HEK293 (cell line): ENCODE measurements at regions not wholly inside any gene's neighbourhood (a gene's known extent, or its start where the extent isn't known, plus 50 kb on each side); places are given as distances from the start of the nearest gene placed in this dataset.

Source experiments
- CTCF ChIA-PET: fragments of 350-600 bp; formaldehyde crosslinking; extraction: SDS; loops from one replicate; lab custom pipeline; 2021; ENCODE audit warnings: antibody characterized with exemption; lab: Yijun Ruan, JAX
- POLR2A ChIA-PET: fragments of 300-600 bp; formaldehyde crosslinking; extraction: SDS; loops from one replicate; lab custom pipeline; 2020; ENCODE audit warnings: antibody characterized with exemption, inconsistent platforms; lab: Yijun Ruan, JAX
- H3K27ac ChIP-seq: fragments of 200-500 bp; sonication (Bioruptor generic); 2 replicates; pipeline ENCODE4 v1.5.1; 2014; ENCODE audit warnings: low read depth, low read length, control low read depth, inconsistent platforms; ENCODE audit errors: extremely low read depth
- H3K36me3 ChIP-seq, 2 experiments: fragments of 200-500 bp in 1 of 2; sonication (Bioruptor generic) in 1 of 2; 1 replicate in 1 of 2; 2 replicates in 1 of 2; pipeline ENCODE4 v1.5.1; 2014 to 2017; ENCODE audit warnings: inconsistent platforms in 2 of 2, low read length in 2 of 2; ENCODE audit not compliant: control insufficient read depth in 2 of 2, insufficient read depth in 1 of 2
- H3K4me1 ChIP-seq: fragments of 200-500 bp; sonication (Bioruptor generic); 2 replicates; pipeline ENCODE4 v1.5.1; 2014; ENCODE audit warnings: mild to moderate bottlenecking, low read length, inconsistent platforms; ENCODE audit not compliant: control insufficient read depth, insufficient read depth
- H3K4me3 ChIP-seq: 2 replicates; pipeline ENCODE4 v1.5.1; 2011; ENCODE audit warnings: low read depth, mild to moderate bottlenecking, control low read depth, low read length, moderate library complexity
- H3K9me3 ChIP-seq: fragments of 200-500 bp; sonication (Bioruptor generic); 2 replicates; pipeline ENCODE4 v1.5.1; 2014; ENCODE audit warnings: low read depth, low read length, inconsistent platforms; ENCODE audit not compliant: control insufficient read depth, insufficient read depth
- ELK4 ChIP-seq: IDR thresholded peaks from 2 replicates; pipeline ENCODE4 v1.6.1; 2011; ENCODE audit warnings: mild to moderate bottlenecking, low read depth, low read length, borderline replicate concordance
- FEZF1 ChIP-seq: fragments of 450-650 bp; formaldehyde crosslinking; IDR thresholded peaks from 2 replicates; pipeline ENCODE4 v1.5.1; 2016; ENCODE audit warnings: missing biosample characterization, missing genetic modification characterization
- KLF1 ChIP-seq: fragments of 450-650 bp; formaldehyde crosslinking; IDR thresholded peaks from 2 replicates; pipeline ENCODE4 v1.5.1; 2016; ENCODE audit warnings: missing biosample characterization, missing genetic modification characterization
- KLF10 ChIP-seq: fragments of 450-650 bp; IDR thresholded peaks from 2 replicates; pipeline ENCODE4 v1.5.1; 2018; ENCODE audit warnings: missing biosample characterization, mild to moderate bottlenecking, missing genetic modification characterization
- KLF8 ChIP-seq: fragments of 450-650 bp; formaldehyde crosslinking; IDR thresholded peaks from 2 replicates; pipeline ENCODE4 v1.5.1; 2016; ENCODE audit warnings: missing biosample characterization, missing genetic modification characterization
- MZF1 ChIP-seq: fragments of 450-650 bp; formaldehyde crosslinking; IDR thresholded peaks from 2 replicates; pipeline ENCODE4 v1.5.1; 2017; ENCODE audit warnings: missing biosample characterization, missing genetic modification characterization, borderline replicate concordance
- RBAK ChIP-seq: fragments of 450-650 bp; formaldehyde crosslinking; IDR thresholded peaks from 2 replicates; pipeline ENCODE4 v1.5.1; 2016; ENCODE audit warnings: missing biosample characterization, missing genetic modification characterization
- SCRT1 ChIP-seq: fragments of 450-650 bp; formaldehyde crosslinking; IDR thresholded peaks from 2 replicates; pipeline ENCODE4 v1.5.1; 2016; ENCODE audit warnings: missing biosample characterization, missing genetic modification characterization, borderline replicate concordance
- ZBTB20 ChIP-seq: fragments of 450-650 bp; formaldehyde crosslinking; IDR thresholded peaks from 2 replicates; pipeline ENCODE4 v1.5.1; 2016; ENCODE audit warnings: missing biosample characterization, missing genetic modification characterization
- ZIC2 ChIP-seq: fragments of 450-650 bp; formaldehyde crosslinking; IDR thresholded peaks from 2 replicates; pipeline ENCODE4 v1.5.1; 2016; ENCODE audit warnings: missing biosample characterization, missing genetic modification characterization
- ZNF121 ChIP-seq: fragments of 450-650 bp; formaldehyde crosslinking; IDR thresholded peaks from 2 replicates; pipeline ENCODE4 v1.5.1; 2016; ENCODE audit warnings: missing biosample characterization, missing genetic modification characterization
- ZNF138 ChIP-seq: fragments of 450-650 bp; formaldehyde crosslinking; IDR thresholded peaks from 2 replicates; pipeline ENCODE4 v1.5.1; 2016; ENCODE audit warnings: missing biosample characterization, missing genetic modification characterization, borderline replicate concordance
- ZNF140 ChIP-seq: fragments of 450-650 bp; formaldehyde crosslinking; IDR thresholded peaks from 2 replicates; pipeline ENCODE4 v1.5.1; 2016; ENCODE audit warnings: missing biosample characterization, missing genetic modification characterization
- ZNF146 ChIP-seq: fragments of 450-650 bp; formaldehyde crosslinking; IDR thresholded peaks from 2 replicates; pipeline ENCODE4 v1.5.1; 2016; ENCODE audit warnings: missing biosample characterization, missing genetic modification characterization
- ZNF221 ChIP-seq: fragments of 450-650 bp; formaldehyde crosslinking; IDR thresholded peaks from 2 replicates; pipeline ENCODE4 v1.5.1; 2017; ENCODE audit warnings: missing biosample characterization, missing genetic modification characterization, borderline replicate concordance
- ZNF398 ChIP-seq: fragments of 450-650 bp; formaldehyde crosslinking; IDR thresholded peaks from 2 replicates; pipeline ENCODE4 v1.5.1; 2017; ENCODE audit warnings: missing biosample characterization, missing genetic modification characterization
- ZNF488 ChIP-seq: fragments of 450-650 bp; formaldehyde crosslinking; IDR thresholded peaks from 2 replicates; pipeline ENCODE4 v1.5.1; 2016; ENCODE audit warnings: missing biosample characterization, missing genetic modification characterization
- ZNF544 ChIP-seq: fragments of 450-650 bp; formaldehyde crosslinking; IDR thresholded peaks from 2 replicates; pipeline ENCODE4 v1.5.0; 2017; ENCODE audit warnings: missing biosample characterization, missing genetic modification characterization
- ZNF629 ChIP-seq: fragments of 450-650 bp; formaldehyde crosslinking; IDR thresholded peaks from 2 replicates; pipeline ENCODE4 v1.5.1; 2017; ENCODE audit warnings: missing biosample characterization, missing genetic modification characterization
- ZNF768 ChIP-seq: fragments of 450-650 bp; formaldehyde crosslinking; IDR thresholded peaks from 2 replicates; pipeline ENCODE4 v1.5.1; 2018; ENCODE audit warnings: missing biosample characterization, mild to moderate bottlenecking, missing genetic modification characterization
- ZNF843 ChIP-seq: fragments of 450-650 bp; formaldehyde crosslinking; IDR thresholded peaks from 2 replicates; pipeline ENCODE4 v1.5.1; 2016; ENCODE audit warnings: missing biosample characterization, missing genetic modification characterization

GRCh38 chr9:99582814-99583213 is 238.9 kb upstream of the NR4A3 start:
- no peak overlapping the region for H3K4me3 ChIP-seq
- POLR2A ChIA-PET = no interaction called here
- no peaks in the 10 kb centered on the region for H3K36me3 ChIP-seq
- no peak overlapping the region for H3K27ac ChIP-seq
- no peak for TF ChIP-seq ZIC2 (tag by site-specific recombination)
- no peak for TF ChIP-seq ZNF768
- TF ChIP-seq ZNF398 (tag by site-specific recombination) = no peak
- no peak for TF ChIP-seq ZBTB20
- TF ChIP-seq ZNF221 (tag by site-specific recombination) = no peak
- TF ChIP-seq RBAK (tag by site-specific recombination) = no peak
- TF ChIP-seq ZNF488 = no peak
- CTCF ChIA-PET = interaction anchor here (0.5 kb wide), 1 partner anchor 640 kb away, joined by 4 read pairs; no protein-coding TSS in a partner anchor
- no peaks in the 10 kb centered on the region for H3K4me1 ChIP-seq
- no peaks in the 10 kb centered on the region for H3K9me3 ChIP-seq

GRCh38 chr9:99588299-99588698 is 233.4 kb upstream of the NR4A3 start:
- Histone ChIP-seq H3K9me3 (no peaks in the 10 kb centered on the region), H3K4me3 (no peak overlapping the region), H3K4me1 (no peaks in the 10 kb centered on the region), H3K36me3 (no peaks in the 10 kb centered on the region), H3K27ac (no peak overlapping the region)
- no peak for TF ChIP-seq ZNF138 (tag by site-specific recombination)
- no peak for TF ChIP-seq KLF10 (tag by site-specific recombination)
- no peak for TF ChIP-seq ZNF140 (tag by site-specific recombination)
- TF ChIP-seq FEZF1 (tag by site-specific recombination) = no peak
- ChIA-PET POLR2A (no interaction called here), CTCF (interaction anchor here (0.6 kb wide), 1 partner anchor 635 kb away, joined by 3 read pairs; no protein-coding TSS in a partner anchor)

GRCh38 chr9:99588747-99589146 is 232.9 kb upstream of the NR4A3 start:
- H3K27ac ChIP-seq = no peak overlapping the region
- H3K9me3 ChIP-seq = no peaks in the 10 kb centered on the region
- no peak for TF ChIP-seq ZNF146 (tag by site-specific recombination)
- TF ChIP-seq ELK4 = no peak
- no peak for TF ChIP-seq KLF1
- TF ChIP-seq ZNF121 (tag by site-specific recombination) = no peak
- TF ChIP-seq KLF8 (tag by site-specific recombination) = no peak
- no peak for TF ChIP-seq ZNF629 (tag by site-specific recombination)
- no peak for TF ChIP-seq ZNF544 (tag by site-specific recombination)
- TF ChIP-seq SCRT1 (tag by site-specific recombination) = no peak
- no peak for TF ChIP-seq ZNF140 (tag by site-specific recombination)
- TF ChIP-seq MZF1 (tag by site-specific recombination) = no peak
- TF ChIP-seq ZNF843 (tag by site-specific recombination) = no peak
- H3K36me3 ChIP-seq = no peaks in the 10 kb centered on the region
- no peak overlapping the region for H3K4me3 ChIP-seq
- ChIA-PET CTCF (interaction anchor here (0.6 kb wide), 2 partner anchors 16 to 634 kb away, joined by 3 to 4 read pairs; no protein-coding TSS in a partner anchor), POLR2A (no interaction called here)
- H3K4me1 ChIP-seq = no peaks in the 10 kb centered on the region
